ENCODE measurements at regions not wholly inside any gene's neighbourhood (a gene's known extent, or its start where the extent isn't known, plus 50 kb on each side); places are given as distances from the start of the nearest gene placed in this dataset.
"Not testable (repeated sequence)": the region's sequence is repeated elsewhere in the genome, so short reads cannot be mapped to it uniquely, and the experiment has no call there.

DNA sequence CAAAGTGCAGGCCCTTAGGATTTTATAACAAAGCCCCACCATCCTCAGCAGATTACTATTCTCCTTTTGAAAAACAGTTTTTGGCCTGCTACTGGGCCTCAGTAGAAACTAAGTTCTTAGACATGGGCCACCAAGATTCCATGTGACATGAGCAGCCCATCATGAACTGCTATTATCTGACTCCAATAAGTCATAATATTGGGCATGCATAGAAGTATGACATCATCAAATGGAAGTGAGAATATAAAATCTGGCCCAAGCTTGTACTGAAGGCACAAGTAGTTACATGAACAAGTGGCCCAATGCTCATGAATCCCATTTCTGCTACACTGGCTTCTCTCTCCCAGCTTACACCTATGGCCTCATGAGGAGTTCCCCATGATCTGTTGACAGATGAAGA, 404.8 kb downstream of the EPHA5 start:
- H3K4me3 ChIP-seq (ENCODE audit: low read depth, low read length), result no peak overlapping the region
- DNase-seq (ENCODE audit: low read depth), result no peak

DNA sequence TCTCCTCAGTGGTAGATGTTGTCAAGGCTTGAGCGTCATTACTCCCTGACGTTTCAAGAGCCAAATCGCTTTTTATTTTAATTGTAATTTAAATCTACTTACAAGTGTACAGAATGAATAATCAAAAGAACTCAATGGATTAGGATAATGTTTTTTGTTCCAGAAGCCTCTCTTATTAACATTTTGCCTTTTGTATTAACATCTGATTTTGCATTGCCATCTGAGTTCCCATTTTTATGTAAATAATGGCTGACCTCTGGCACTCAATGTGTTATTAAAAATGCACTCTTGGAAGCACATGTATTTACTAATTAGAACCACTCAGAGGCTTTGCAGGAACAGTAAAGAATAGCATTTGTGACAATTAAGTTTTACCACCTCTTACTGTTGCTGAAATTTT, 411.0 kb downstream of the EPHA5 start:
- H3K4me3 ChIP-seq (ENCODE audit: low read depth, low read length), result no peak overlapping the region
- DNase-seq (ENCODE audit: low read depth), result no peak

DNA sequence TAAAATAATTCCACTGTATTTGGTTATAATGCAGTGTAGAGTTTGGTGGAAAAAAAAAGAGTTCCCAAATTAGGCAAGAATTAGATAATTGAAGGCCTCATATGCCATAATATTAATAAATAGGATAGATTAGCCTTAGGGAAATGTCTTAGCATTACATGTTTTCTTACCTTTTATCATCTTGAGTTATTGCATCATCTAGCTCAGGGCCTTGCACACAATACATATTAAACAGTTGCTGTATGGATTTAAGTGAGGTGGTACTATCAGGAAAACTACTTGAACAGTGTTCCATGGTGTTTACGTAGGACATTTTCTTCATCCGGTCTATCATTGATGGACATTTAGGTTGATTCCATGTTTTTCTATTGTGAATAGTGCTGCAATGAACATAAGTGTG, 419.4 kb downstream of the EPHA5 start:
- H3K4me3 ChIP-seq (ENCODE audit: low read depth, low read length), result no peak overlapping the region
- no peak for DNase-seq (ENCODE audit: low read depth)

DNA sequence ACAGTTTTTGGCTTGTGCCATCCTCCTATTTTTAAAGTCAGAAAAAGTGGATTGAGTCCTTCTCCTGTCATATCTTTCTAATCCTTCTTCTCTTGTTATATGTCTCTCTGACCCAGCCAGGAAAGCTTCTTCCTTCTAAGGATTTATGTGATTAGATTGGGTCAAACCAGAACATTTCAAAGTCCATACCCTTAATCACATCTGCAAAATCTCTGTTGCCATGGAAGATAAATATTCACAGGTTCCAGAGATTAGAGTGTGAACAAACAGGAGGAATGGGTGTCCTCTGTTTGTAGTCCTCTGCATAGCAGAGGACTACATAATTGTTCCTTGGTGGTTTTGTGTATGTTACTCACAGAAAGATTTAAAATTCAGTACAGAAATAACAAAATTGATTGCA, 421.2 kb downstream of the EPHA5 start:
- no peak for DNase-seq (ENCODE audit: low read depth)
- no peak overlapping the region for H3K4me3 ChIP-seq (ENCODE audit: low read depth, low read length)

DNA sequence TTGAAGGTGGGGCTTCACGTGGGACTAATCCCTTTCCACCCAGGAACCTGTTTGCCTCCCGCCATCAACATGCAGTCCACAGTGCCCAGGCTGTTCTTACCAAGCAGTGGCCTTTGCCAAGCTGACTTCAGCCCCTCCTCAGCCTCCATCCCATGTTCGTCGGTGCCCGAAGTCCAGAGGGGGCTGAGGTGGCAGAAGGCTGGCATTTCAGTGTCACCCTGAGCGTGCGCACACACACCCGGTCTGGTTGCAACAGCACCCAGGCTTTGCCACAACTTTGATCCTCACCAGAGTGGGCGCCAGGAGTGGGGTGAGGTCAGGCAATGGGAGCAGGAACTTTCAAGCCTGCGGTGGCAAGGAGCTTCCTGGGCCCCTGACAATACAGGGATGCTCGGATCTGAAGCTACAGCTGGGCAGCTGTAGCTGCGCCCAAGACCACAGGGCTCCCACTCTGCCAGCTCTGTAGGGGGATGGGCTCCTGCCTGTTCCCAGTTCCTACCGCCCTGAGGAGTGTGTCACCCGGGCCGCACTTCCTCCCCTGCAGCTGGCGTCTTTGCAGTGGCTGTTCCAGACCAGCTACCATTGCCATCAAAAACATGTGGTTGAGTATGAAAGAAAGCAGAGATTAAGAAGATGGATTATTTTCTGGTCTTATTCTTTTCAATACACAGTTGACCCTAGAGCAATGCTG, 428.0 kb downstream of the EPHA5 start:
- no peak overlapping the region for H3K4me3 ChIP-seq (ENCODE audit: low read depth, low read length)
- DNase-seq (ENCODE audit: low read depth), result no peak

DNA sequence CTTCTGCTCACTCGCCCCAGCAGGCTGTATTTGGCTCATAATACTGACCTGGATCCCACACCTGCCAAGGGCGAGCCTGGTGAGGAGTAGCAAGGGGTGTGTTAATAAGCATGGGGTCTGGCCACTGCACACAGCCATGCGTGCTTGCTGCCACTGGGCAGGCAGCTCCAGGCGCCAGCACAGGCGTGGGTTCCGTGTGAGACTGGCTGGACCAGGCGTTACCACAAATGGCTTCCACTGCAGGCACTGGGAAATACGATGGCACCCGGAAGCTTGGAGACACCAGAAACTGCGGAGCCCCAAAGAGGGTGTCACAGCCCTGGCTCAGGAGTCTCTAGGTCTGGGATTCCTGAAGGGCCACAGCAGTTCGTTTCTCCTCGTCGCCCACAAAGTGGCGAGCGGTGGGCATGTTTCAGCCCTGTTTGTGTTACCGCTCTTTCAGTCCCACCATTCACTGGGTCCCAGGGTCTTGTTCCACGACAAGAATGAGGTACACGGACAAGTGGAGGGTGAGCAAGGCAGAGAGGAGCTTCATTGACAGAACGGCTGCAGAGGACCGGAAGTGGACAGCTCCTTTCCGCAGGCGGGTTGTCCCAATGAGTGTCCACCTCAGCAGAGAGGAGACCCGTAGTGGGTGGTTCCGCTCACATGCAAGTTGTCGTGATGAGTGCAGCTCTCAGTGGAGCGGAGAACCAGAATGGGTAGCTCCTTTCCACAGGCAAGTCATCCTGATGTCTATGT, 428.9 kb downstream of the EPHA5 start:
- no peak overlapping the region for H3K4me3 ChIP-seq (ENCODE audit: low read depth, low read length)
- DNase-seq (ENCODE audit: low read depth), result no peak

DNA sequence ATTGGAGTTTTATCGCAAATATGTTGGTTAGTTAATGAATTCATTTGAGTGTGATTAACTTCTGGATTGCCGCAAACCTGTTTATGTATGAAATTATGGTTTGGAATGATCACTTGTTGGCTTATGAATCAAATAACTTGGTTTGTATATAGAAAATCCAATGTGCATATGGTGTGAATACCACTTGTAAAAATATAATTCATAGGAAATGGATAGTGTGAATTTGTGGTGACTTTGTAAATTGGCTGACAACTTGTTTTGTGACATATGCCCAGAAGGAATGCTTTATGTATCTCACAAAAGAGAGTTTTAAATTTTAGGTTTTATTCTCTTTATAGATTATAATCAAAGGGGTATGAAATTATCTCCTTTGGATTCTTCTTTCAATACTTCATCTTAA, 436.2 kb downstream of the EPHA5 start:
- no peak for DNase-seq (ENCODE audit: low read depth)
- no peak overlapping the region for H3K4me3 ChIP-seq (ENCODE audit: low read depth, low read length)

DNA sequence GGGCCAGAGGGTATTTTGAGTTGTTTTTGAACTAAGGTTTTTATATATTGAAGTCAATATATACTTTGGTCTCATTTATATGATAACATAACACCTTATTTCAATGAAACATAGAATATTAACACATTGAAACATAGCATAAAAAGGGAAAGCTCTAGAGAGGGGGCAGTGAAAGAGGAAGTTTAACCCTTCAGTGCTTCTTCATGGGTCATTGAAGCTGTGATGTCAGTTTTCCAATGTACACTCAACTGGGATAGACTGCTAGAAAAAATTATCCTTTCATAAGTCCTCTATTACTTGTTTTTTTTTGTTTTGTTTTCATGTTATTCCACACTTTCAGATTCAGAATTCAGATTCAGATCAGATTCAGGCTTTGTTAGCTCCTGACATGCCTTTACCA, 442.7 kb downstream of the EPHA5 start:
- no peak overlapping the region for H3K4me3 ChIP-seq (ENCODE audit: low read depth, low read length)
- DNase-seq (ENCODE audit: low read depth), result no peak

DNA sequence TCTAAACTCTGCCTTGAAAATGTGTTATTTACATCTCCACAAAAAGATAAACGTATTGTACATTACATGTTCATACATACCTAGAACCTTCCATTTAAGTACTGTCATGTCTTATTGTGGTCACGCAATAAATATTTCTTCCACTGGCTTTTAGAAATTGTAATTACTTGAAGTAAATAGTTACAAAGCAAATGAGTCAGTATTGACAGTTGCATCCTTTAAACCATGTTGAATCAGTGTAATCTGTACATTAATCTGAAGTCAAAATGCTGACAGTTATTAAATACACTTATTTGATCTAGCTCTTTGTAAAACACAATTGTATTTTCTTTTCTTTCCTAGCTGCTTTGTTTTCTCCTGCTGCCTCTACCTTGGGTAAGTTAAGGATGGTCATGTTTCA, 446.7 kb downstream of the EPHA5 start:
- no peak overlapping the region for H3K4me3 ChIP-seq (ENCODE audit: low read depth, low read length)
- DNase-seq (ENCODE audit: low read depth), result no peak

DNA sequence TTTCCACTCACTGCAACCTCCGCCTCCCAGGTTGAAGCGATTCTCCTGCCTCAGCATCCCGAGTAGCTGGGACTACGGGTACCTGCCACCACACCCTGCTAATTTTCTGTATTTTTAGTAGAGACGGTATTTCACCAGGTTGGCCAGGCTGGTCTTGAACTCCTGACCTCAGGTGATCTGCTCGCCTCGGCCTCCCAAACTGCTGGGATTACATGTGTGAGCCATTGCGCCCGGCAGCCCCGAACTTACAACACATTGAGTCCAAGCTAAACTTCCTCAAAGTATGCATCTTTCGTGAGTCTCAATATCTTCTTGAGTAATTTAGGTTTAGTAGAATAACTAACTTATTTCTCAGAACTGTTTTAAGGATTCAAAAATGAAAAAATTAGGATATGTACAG, 447.2 kb downstream of the EPHA5 start:
- DNase-seq (ENCODE audit: low read depth); H3K4me3 ChIP-seq (ENCODE audit: low read depth, low read length): not testable (repeated sequence)

DNA sequence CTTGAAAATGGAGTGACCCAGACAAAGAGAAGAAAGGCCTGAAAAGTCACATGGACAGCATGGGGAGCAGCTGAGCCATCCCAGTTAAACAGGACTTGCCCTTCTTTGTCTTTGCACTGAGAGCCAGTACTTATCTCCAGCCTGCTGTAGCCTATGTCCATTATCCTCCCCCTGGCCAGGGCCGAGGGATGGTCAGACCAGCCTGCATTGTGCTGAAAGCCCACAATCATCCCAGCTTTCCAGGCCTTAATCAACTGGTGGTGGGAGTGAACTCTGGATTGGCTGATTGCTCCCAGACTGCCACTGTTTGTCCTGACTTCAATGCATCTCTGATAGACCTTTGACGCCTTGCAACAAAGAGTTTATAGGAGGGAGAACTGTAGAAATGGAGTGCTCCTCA, 453.1 kb downstream of the EPHA5 start:
- no peak for DNase-seq (ENCODE audit: low read depth)

DNA sequence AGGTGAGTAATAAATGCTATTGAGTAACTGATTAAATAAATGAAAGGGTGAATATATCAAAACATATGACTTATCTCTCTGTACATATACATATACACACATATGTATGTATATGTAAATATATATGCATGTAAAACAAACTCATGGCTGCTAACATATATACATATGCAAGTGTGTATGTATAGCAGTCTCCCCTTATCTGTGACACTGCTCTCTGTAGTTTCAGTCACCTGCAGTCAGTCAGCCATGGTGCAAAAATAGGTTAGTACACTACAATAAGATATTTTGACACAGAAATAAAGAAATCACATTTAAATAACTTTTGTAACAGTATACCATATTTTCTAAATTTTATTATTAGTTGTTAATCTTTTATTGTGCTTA, 467.4 kb downstream of the EPHA5 start:
- DNase-seq (ENCODE audit: low read depth), result no peak
- H3K4me3 ChIP-seq (ENCODE audit: low read depth, low read length), result no peak overlapping the region

More for the DNA sequence above, 453.1 kb downstream of the EPHA5 start:
- no peak overlapping the region for H3K4me3 ChIP-seq (ENCODE audit: low read depth, low read length)

DNA sequence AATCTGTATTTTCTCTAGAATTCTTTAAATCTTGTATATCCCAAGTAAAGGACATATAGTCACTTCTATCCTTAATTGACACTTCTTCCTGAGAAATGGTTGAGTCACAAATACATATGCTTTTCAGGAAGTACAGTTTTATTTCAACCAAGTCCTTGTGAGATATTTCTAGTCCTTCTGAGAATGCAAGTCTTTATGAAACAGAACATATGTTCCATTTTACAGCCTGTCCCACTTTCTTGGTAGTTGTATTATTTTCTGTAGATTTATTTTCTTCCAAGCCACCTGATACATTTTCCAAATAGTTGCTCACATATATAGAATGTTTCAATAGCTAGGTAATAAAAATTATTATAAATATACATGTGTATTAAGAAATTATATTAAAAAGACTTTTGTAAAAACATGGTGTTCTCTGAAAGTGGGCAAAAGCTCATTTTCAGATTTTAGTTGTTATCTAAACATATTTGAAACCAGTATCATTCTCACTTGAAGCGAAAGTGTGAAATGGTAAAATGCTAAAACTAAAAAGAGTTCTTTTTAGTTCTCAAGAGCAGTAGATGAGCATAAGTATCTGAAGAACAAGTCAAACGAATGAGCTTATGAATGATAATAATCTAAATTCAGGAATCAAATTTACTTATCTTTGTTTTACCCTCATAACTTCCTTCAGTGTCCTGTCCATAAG, 468.0 kb downstream of the EPHA5 start:
- DNase-seq (ENCODE audit: low read depth), result no peak
- no peak overlapping the region for H3K4me3 ChIP-seq (ENCODE audit: low read depth, low read length)

DNA sequence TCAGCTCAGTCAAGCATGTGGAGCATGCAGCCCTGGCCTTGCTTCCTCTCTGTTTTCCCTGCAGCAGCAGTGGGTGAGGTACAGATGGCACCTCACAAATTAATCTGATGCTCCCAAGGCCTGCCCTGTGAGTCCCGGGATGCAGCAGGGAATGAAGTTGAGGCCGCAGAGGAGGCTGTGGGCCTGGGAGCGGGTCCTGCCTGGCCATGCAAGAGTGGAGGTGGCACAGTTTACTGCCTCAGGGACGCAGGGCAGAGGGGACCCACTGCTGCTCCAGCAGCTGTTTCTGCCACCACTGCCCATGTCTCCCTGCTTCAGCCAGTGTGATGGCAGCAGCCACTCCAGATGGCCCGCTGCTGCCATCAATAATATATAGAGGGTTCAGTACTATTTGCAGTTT, 474.6 kb downstream of the EPHA5 start:
- no peak for DNase-seq (ENCODE audit: low read depth)
- no peak overlapping the region for H3K4me3 ChIP-seq (ENCODE audit: low read depth, low read length)

DNA sequence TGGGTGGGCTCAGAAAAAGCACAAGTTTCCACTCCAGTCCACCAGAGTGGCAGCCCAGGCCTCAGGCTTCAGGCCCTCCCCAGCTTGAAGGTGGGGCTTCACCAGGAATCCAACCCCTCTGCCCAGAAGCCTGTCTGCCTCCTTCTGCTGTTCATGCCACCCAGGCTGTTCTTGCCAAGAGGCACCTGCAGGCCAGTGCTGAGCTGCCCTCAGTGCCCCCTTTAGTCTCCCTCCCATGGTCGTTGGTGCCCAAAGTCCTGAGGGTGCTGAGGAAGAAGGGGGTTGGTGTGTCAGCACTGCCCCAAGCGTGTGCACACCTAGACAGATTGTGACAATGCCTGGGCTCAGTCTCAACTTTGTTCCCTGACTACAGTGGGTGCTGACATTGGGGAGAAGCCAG, 475.3 kb downstream of the EPHA5 start:
- no peak for DNase-seq (ENCODE audit: low read depth)
- no peak overlapping the region for H3K4me3 ChIP-seq (ENCODE audit: low read depth, low read length)

DNA sequence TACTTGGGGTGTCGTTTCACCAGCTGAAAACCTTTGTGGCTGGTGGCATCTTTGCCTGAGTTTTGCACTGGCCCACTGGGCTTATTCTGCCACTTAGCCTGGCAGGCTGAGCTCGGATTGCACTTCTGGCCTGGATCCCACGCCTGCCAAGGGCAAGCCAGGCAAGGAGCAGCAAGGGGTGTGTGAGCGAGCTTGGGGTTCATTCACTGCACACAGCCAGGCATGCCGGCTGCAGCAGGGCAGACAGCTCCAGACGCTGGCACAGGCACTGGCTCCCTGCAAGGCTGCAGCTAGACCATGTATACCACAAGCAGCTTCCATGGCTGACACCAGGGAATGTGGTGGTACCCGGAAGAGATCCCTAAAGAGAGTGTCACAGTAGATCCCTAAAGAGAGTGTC, 476.3 kb downstream of the EPHA5 start:
- no peak for DNase-seq (ENCODE audit: low read depth)
- no peak overlapping the region for H3K4me3 ChIP-seq (ENCODE audit: low read depth, low read length)

DNA sequence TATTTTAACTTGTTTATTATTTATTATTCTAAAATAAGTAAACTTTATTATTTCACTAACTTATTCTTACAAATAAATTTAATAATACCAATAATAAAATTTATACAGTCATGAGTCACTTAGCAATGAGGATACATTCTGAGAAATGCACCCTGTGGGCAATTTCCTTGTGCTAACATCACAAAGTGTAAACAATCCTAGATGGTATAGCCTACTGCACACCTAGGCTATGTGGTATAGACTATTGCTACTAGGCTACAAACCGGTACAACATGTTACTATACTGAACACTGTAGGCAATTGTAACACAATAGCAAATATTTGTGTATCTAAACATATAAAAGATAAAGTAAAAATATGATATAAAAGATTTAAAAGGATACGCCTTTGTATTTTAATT, 479.5 kb downstream of the EPHA5 start:
- DNase-seq (ENCODE audit: low read depth), result no peak
- no peak overlapping the region for H3K4me3 ChIP-seq (ENCODE audit: low read depth, low read length)

DNA sequence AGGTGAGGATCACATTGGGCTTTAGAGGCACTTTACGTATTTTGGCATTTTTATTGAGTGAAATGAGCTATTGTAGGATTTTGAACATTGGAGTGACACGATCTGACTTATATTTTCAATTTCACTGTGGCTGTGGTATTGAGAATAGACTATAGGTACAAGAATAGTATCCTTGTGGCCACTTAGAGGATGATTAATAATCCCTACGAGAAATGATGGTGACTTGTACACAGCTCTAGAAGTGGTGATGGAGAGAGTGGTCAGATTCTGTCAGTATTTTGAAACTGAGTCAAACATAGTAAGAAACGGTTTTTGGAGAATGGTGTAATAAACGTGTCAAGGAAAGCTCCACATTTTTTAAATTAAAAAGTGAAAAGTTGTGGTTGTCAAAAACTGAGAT, 494.7 kb downstream of the EPHA5 start:
- no peak overlapping the region for H3K4me3 ChIP-seq (ENCODE audit: low read depth, low read length)

DNA sequence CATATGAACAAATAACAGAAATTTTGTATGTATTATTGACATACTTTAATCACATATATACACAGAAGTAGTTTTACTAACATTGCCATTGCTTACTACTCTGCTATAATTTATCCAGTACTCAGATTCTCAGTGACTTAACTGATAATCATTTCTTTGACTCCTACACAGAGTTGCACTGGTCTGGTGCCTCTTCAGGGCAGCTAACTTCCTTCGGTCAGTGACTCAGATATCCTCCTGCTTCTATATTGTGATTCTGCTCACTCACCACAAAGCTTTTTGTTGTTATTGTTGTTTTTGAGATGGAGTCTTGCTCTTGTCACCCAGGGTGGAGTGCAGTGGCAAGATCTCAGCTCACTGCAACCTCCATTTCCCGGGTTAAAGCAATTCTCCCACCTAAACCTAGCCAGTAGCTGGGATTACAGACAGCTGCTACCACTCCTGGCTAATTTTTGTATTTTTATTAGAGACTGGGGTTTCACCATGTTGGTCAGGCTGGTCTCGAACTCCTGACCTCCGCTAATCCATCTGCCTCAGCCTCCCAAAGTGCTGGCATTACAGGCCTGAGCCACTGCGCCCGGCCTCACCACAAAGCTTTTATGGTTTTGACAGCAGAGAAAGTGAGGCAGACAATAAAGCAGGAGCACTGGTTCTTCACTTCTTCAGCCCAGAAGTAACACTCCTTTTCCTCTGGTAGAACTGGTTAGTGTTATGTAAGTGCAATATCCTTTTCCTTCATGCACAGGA, 499.3 kb downstream of the EPHA5 start:
- H3K4me3 ChIP-seq (ENCODE audit: low read depth, low read length), result no peak overlapping the region
- no peak for DNase-seq (ENCODE audit: low read depth)

More for the DNA sequence above, 494.7 kb downstream of the EPHA5 start:
- no peak for DNase-seq (ENCODE audit: low read depth)

DNA sequence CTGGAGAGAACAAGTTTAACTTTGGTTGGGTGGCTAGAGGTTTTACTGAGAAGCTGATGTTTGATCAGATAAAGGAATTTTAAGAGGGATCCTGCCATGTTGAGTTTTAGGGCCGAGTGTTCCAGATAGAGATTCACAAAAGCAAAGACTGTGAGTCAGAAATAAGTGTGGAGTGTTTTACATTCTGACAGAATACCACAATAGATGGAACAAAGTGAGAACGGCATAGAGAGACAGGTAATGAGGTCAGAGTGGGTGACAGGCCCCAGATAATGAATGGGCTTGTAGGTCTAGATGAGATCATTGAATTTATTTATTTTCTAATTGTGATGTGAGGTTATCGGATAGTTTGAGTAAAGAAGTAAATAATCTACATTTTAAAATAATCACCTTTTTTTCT, 502.6 kb downstream of the EPHA5 start:
- H3K4me3 ChIP-seq (ENCODE audit: low read depth, low read length), result no peak overlapping the region
- no peak for DNase-seq (ENCODE audit: low read depth)

Measured in skeletal muscle cell (primary cell).